ENCODE measurements at regions not wholly inside any gene's neighbourhood (a gene's known extent, or its start where the extent isn't known, plus 50 kb on each side); places are given as distances from the start of the nearest gene placed in this dataset.

GRCh38 chr3:94241986-94242385 is 179.1 kb downstream of the NSUN3 start:
- H3K27me3 Mint-ChIP-seq = peaks cover 0 to 10% of the 10 kb centered on the region in 2 donors
- no peak for DNase-seq (ENCODE audit: low spot score)
- no peak for ATAC-seq
- no peaks in the 10 kb centered on the region for H3K36me3 Mint-ChIP-seq
- no peaks in the 10 kb centered on the region for H3K4me1 Mint-ChIP-seq (ENCODE audit: low read depth in 2 of 2)
- H3K4me3 Mint-ChIP-seq = no peak overlapping the region
- peaks cover 6% of the 10 kb centered on the region for H3K9me3 Mint-ChIP-seq
- H3K27ac Mint-ChIP-seq = no peak overlapping the region

GRCh38 chr3:94246171-94246570 is 183.3 kb downstream of the NSUN3 start:
- H3K27ac Mint-ChIP-seq = no peak overlapping the region
- no peak overlapping the region for H3K4me3 Mint-ChIP-seq
- DNase-seq (ENCODE audit: low spot score) (no peak), ATAC-seq (no peak)
- peaks cover 2% of the 10 kb centered on the region for H3K9me3 Mint-ChIP-seq
- H3K4me1 Mint-ChIP-seq (ENCODE audit: low read depth in 2 of 2) = no peaks in the 10 kb centered on the region
- no peaks in the 10 kb centered on the region for H3K36me3 Mint-ChIP-seq
- peaks cover 0 to 15% of the 10 kb centered on the region in 2 donors for H3K27me3 Mint-ChIP-seq

DNA sequence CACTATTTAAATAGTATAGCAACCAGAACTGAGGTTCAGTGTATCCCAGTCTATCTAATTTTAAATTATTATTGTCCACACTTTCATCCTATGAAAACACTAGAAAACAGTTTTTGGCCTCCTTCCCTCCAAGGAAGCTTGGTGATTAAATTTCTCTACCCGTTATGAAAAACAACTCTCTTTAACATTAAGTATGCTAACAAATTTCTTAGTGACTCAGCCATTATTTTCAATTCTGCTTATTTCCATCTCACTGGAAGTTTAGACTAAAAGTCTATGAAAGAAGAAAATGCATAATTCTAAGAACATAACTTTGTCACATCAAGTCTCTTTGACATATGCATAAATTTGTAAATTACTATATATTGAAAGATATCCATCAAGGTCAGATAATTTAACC is 185.2 kb downstream of the NSUN3 start:
- peaks cover 0 to 15% of the 10 kb centered on the region in 2 donors for H3K27me3 Mint-ChIP-seq
- no peak overlapping the region for H3K27ac Mint-ChIP-seq
- H3K4me3 Mint-ChIP-seq = no peak overlapping the region
- no peaks in the 10 kb centered on the region for H3K4me1 Mint-ChIP-seq (ENCODE audit: low read depth in 2 of 2)
- no peak for ATAC-seq
- DNase-seq (ENCODE audit: low spot score) = no peak
- H3K9me3 Mint-ChIP-seq = peaks cover 2% of the 10 kb centered on the region
- no peaks in the 10 kb centered on the region for H3K36me3 Mint-ChIP-seq

GRCh38 chr3:94249491-94250079 is 186.7 kb downstream of the NSUN3 start:
- ATAC-seq (no peak), DNase-seq (ENCODE audit: low spot score) (no peak)
- Mint-ChIP-seq H3K9me3 (no peaks in the 10 kb centered on the region), H3K36me3 (no peaks in the 10 kb centered on the region), H3K4me1 (ENCODE audit: low read depth in 2 of 2) (no peaks in the 10 kb centered on the region), H3K27ac (no peak overlapping the region), H3K4me3 (no peak overlapping the region), H3K27me3 (peaks cover 0 to 13% of the 10 kb centered on the region in 2 donors)

DNA sequence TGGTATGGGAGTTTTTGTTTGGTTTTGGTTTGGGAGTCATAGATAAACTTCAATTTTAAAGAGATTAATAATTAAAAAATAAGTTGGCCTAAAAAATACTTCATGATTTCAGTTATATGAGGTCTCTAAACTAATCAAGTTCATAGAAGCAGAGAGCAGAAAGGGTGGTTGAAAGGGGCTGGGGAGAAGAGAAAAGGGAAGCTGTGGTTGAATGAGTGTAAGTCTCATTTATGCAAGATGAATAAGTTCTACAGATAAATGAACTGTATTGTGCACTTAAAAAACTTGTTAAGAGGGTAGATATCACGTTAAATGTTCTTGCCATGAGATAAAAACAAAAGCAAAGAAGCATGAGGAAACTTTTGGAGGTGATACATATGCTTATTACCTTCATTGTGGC is 188.7 kb downstream of the NSUN3 start:
- H3K36me3 Mint-ChIP-seq = no peaks in the 10 kb centered on the region

GRCh38 chr3:94252316-94252715 is 189.5 kb downstream of the NSUN3 start:
- H3K27ac Mint-ChIP-seq = no peak overlapping the region
- peaks cover 0 to 5% of the 10 kb centered on the region in 2 donors for H3K27me3 Mint-ChIP-seq
- no peaks in the 10 kb centered on the region for H3K36me3 Mint-ChIP-seq
- no peak for DNase-seq (ENCODE audit: low spot score)
- no peaks in the 10 kb centered on the region for H3K4me1 Mint-ChIP-seq (ENCODE audit: low read depth in 2 of 2)
- no peaks in the 10 kb centered on the region for H3K9me3 Mint-ChIP-seq
- H3K4me3 Mint-ChIP-seq = no peak overlapping the region
- ATAC-seq = no peak

More for the DNA sequence above, 188.7 kb downstream of the NSUN3 start:
- Mint-ChIP-seq H3K27me3 (peaks cover 0 to 5% of the 10 kb centered on the region in 2 donors), H3K27ac (no peak overlapping the region), H3K9me3 (no peaks in the 10 kb centered on the region), H3K4me3 (no peak overlapping the region), H3K4me1 (ENCODE audit: low read depth in 2 of 2) (no peaks in the 10 kb centered on the region)
- ATAC-seq = no peak
- no peak for DNase-seq (ENCODE audit: low spot score)

DNA sequence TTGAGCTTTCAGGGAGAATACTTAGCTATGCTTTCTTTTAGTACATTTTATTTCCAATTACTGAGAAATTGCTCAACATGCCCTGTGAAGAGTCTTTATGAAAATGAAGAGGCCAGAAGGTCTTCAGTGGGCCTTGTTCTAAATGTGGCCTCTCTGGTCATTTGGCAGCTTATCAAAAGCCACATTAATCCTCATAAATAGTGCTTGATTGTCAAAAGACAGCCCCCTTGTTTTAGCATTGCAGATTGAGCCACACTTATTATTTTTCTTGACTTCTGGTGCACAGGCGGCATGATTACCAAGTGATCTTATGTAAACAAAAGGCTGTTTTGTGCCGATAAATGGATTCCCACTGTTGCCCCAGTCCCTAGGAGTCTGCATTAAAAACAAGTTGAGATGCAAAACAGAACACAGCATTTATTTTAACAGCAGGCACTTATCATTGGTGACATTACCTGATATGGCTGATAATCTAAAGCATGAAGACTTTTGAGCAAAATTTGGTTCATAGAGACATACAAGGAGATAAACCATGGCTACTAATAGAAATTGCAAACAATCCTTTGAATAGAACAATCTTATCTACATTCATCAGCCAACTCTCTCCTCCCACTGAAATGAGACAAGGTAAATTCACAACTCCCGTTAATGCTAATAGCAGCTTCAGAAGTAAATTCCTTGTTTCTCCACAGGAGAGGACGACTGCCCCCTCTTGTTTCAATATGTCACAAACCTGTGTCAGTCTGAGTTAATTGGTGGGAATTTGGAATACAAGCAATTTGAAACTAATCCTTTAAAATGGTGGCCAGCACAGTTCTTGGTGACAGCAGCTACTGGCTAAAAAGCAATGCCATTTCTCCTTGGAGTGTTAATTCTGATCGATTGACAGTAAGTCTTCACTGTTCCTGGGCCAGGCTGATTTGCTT is 194.3 kb downstream of the NSUN3 start:
- H3K36me3 Mint-ChIP-seq = no peaks in the 10 kb centered on the region
- H3K4me3 Mint-ChIP-seq = no peak overlapping the region
- ATAC-seq (no peak), DNase-seq (ENCODE audit: low spot score) (no peak)
- no peaks in the 10 kb centered on the region for H3K4me1 Mint-ChIP-seq (ENCODE audit: low read depth in 2 of 2)
- no peaks in the 10 kb centered on the region for H3K9me3 Mint-ChIP-seq
- H3K27me3 Mint-ChIP-seq = no peaks in the 10 kb centered on the region
- no peak overlapping the region for H3K27ac Mint-ChIP-seq

- no peak overlapping the region for H3K4me3 Mint-ChIP-seq
These were observed 196.0 kb downstream of the NSUN3 start for GRCh38 chr3:94258851-94259250.

DNA sequence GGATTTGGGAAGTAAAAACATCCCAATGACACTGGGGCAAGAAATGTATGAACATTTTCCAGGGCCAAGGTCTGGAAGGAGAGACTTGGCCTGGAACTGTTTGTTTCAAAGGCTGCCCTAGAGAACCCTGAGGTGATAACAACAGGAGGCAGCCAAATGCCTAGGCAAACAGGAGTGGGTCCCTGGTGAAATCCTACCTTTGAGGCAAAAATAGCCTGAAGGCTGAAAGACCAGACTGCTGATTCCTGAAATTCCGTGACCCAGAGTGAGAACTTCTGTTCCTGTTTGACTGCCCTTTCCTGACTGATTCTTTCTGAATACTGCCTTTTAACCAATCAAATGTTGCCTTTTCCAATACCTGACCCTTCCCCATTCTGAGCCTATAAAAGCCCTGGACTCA is 196.4 kb downstream of the NSUN3 start:
- H3K9me3 Mint-ChIP-seq = no peaks in the 10 kb centered on the region
- ATAC-seq = no peak
- H3K27me3 Mint-ChIP-seq = no peaks in the 10 kb centered on the region
- H3K4me1 Mint-ChIP-seq (ENCODE audit: low read depth in 2 of 2) = no peaks in the 10 kb centered on the region
- no peak for DNase-seq (ENCODE audit: low spot score)
- no peaks in the 10 kb centered on the region for H3K36me3 Mint-ChIP-seq
- H3K27ac Mint-ChIP-seq = no peak overlapping the region
- H3K4me3 Mint-ChIP-seq = no peak overlapping the region

More at GRCh38 chr3:94258851-94259250, 196.0 kb downstream of the NSUN3 start:
- Mint-ChIP-seq H3K4me1 (ENCODE audit: low read depth in 2 of 2) (no peaks in the 10 kb centered on the region), H3K9me3 (no peaks in the 10 kb centered on the region), H3K27ac (no peak overlapping the region), H3K27me3 (no peaks in the 10 kb centered on the region), H3K36me3 (no peaks in the 10 kb centered on the region)
- DNase-seq (ENCODE audit: low spot score) = no peak
- ATAC-seq = no peak

GRCh38 chr3:94269763-94270162 is 206.9 kb downstream of the NSUN3 start:
- H3K4me3 Mint-ChIP-seq = no peak overlapping the region
- no peaks in the 10 kb centered on the region for H3K27me3 Mint-ChIP-seq
- DNase-seq (ENCODE audit: low spot score) (no peak), ATAC-seq (no peak)
- H3K9me3 Mint-ChIP-seq = no peaks in the 10 kb centered on the region
- no peaks in the 10 kb centered on the region for H3K36me3 Mint-ChIP-seq
- H3K4me1 Mint-ChIP-seq (ENCODE audit: low read depth in 2 of 2) = no peaks in the 10 kb centered on the region
- H3K27ac Mint-ChIP-seq = no peak overlapping the region

DNA sequence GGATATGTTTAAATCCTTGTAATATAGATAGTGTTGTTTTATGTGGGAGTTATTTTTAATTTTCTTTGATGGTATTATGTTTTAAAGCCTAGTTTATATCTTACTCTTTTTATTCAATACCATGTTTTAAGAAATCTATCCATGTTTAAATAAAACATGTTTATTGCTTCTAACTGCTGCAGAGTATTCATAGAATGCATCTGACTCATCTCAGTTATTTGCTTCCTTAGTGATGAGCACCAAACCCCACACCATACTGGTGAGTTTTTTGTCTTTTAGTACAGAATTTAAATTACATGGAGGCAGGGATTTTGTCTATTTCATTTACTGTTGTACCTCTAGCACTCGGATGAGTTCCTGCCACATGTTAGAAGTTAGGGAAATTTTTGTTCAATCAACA is 209.2 kb downstream of the NSUN3 start:
- Mint-ChIP-seq H3K27me3 (no peaks in the 10 kb centered on the region), H3K4me1 (ENCODE audit: low read depth in 2 of 2) (no peaks in the 10 kb centered on the region), H3K27ac (no peak overlapping the region), H3K9me3 (no peaks in the 10 kb centered on the region), H3K36me3 (no peaks in the 10 kb centered on the region), H3K4me3 (no peak overlapping the region)
- DNase-seq (ENCODE audit: low spot score) = no peak
- ATAC-seq = no peak

- DNase-seq (ENCODE audit: low spot score) = no peak
- Mint-ChIP-seq H3K36me3 (no peaks in the 10 kb centered on the region), H3K4me1 (ENCODE audit: low read depth in 2 of 2) (no peaks in the 10 kb centered on the region)
These were observed 218.1 kb downstream of the NSUN3 start for GRCh38 chr3:94280958-94281357.

DNA sequence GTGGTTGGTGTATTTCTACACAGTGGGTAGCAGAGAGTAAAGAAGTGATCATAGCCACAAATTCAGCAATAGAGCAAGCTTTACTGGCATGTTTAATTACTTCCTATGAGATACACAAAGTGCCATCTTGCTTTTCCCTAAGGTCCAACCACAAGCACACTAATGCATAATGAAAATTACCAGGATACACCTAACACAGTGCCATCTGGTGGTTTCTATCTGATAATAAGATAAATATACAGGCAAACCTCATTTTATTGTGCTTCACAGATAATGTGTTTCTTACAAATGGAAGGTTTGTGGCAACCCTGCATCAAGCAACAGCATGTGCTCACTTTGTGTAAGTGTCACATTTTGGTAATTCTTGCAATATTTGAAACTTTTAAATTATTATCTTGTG is 223.0 kb downstream of the NSUN3 start:
- no peak for DNase-seq (ENCODE audit: low spot score)
- Mint-ChIP-seq H3K27ac (no peak overlapping the region), H3K4me3 (no peak overlapping the region), H3K4me1 (ENCODE audit: low read depth in 2 of 2) (no peaks in the 10 kb centered on the region), H3K9me3 (peaks cover 3% of the 10 kb centered on the region), H3K36me3 (no peaks in the 10 kb centered on the region), H3K27me3 (no peaks in the 10 kb centered on the region)
- no peak for ATAC-seq

More at GRCh38 chr3:94280958-94281357, 218.1 kb downstream of the NSUN3 start:
- Mint-ChIP-seq H3K4me3 (no peak overlapping the region), H3K27me3 (no peaks in the 10 kb centered on the region), H3K27ac (no peak overlapping the region), H3K9me3 (peaks cover 4% of the 10 kb centered on the region)
- no peak for ATAC-seq

GRCh38 chr3:94291686-94292085 is 228.8 kb downstream of the NSUN3 start:
- Mint-ChIP-seq H3K36me3 (no peaks in the 10 kb centered on the region), H3K27ac (no peak overlapping the region)

More at GRCh38 chr3:94291686-94292085, 228.8 kb downstream of the NSUN3 start:
- ATAC-seq (no peak), DNase-seq (ENCODE audit: low spot score) (no peak)
- Mint-ChIP-seq H3K4me1 (ENCODE audit: low read depth in 2 of 2) (no peaks in the 10 kb centered on the region), H3K9me3 (peaks cover 15% of the 10 kb centered on the region), H3K27me3 (no peaks in the 10 kb centered on the region), H3K4me3 (no peak overlapping the region)
